GM18951 (cell line): ENCODE measurements at regions not wholly inside any gene's neighbourhood (a gene's known extent, or its start where the extent isn't known, plus 50 kb on each side); places are given as distances from the start of the nearest gene placed in this dataset.

Experiments
- POLR2A ChIP-seq: IDR thresholded peaks from 4 replicates; pipeline ENCODE4 v1.6.1; 2011; ENCODE audit warnings: mild to moderate bottlenecking; ENCODE audit not compliant: insufficient read length, insufficient read depth; ENCODE audit errors: extremely low read depth
- in situ Hi-C: fragments of 300-500 bp; cut with MboI; formaldehyde crosslinking; loops from one replicate; pipeline ENCODE4 v1.12.0; 2022; ENCODE audit warnings: low sequenced_read_pairs, mixed read lengths, inconsistent platforms; ENCODE audit not compliant: unreplicated experiment

DNA sequence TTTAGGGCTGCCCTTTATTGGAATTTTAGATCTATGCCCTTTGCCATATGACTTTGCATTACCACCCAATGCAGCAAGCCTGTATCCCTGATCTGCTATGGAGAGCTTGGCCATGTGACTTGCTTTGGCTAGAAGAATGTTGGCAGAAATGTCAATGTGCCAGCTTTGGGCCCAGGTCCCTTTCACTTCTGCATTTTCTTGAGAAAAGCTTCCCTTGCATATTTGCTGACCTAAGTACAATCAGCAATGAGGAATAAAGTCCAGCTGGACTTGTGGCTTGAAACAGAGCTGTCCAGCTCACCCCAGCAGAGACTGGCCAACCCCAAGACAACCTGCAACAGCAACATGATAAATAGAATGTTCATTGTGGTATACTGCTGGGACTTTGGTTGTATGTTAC lies 135.9 kb downstream of the PAH start:
- in situ Hi-C loops = no loop called here
- TF ChIP-seq POLR2A = no peak

DNA sequence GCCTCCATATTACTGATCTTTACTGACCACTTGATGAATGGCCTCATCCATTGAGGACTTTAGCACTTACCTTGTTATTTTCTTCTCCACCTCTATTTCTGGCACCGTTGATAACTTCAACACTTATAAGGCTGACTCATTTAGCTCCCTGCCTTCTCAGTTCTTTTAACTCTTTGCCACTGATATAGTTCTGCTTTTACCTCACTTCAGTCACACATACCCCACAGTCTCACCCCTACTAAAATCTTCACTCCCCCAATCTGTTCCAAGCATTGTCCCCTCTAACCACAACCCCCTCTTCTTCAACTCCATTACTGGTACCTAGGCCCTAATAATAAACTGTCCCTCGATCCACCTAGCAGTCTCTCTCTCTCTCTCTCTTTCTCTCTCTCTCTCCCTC lies 141.0 kb downstream of the PAH start:
- TF ChIP-seq POLR2A = no peak
- in situ Hi-C loops = no loop called here

DNA sequence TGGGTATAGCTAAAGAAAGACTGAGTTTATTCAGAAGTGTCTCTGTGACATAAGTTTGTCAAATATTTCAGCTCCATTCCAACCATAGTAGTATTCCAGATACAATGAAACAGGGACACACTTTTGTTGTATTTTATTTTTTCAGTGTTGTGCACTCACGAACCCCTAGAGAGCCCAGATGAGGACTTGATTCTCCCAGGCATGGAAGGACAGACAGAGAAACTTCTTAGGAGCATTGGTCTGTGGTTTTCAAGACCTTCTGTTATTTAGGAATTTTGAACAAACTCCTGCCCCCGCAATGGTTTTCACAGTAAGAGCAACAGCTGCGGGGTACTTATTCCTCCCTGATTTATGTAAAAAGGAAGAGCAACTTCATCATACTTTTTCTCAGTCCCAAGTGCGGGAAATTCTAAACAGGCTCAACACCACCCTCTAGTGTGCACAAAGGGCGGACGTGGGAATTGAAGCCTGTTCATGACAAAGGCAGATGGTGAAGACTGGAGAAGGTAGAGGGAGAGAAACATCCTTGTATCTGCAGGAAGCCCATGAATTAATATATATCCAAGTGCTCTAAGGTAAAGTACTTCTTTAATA lies 147.6 kb downstream of the PAH start:
- in situ Hi-C loops = no loop called here

DNA sequence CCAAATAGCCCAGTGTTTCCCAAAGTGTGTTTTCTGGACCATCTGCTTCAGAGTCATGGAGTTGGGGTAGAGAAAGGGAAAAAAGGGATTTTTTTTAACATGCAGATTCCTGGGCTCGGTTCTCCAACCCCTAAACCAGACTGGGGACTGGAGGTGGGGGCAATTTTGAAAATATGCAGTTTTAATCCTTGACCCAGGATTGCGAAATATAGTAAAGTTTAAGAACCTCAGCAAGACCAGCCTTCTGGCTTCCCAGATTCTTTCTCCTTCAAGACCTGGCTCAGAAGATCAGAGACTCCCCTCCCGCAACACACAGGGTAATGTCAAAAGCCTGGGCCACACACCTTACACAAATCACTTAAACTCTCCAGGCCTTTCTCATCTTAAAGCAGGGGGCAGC lies 150.1 kb downstream of the PAH start:
- in situ Hi-C loops = no loop called here
- TF ChIP-seq POLR2A = no peak

More for the DNA sequence above, 147.6 kb downstream of the PAH start:
- no peak for TF ChIP-seq POLR2A

DNA sequence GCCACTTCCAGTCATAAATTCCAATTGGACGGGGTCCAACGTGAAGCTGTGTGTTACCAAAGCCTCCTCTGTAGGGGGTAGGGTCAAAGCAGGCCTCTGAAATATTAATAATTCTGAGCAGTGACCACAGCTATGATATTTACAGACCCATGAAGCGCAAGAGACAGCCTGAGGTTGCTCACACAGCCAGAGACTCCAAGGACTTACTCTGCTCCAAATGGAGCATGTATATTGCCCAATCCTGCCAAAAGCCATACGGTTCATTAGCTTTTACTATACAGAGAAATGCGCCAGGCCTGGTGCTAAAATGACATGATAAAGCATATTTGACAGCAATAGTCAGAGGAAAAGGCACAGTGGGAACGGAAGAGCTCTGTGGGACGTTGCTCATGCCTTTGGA lies 151.3 kb downstream of the PAH start:
- no peak for TF ChIP-seq POLR2A
- in situ Hi-C loops = no loop called here

DNA sequence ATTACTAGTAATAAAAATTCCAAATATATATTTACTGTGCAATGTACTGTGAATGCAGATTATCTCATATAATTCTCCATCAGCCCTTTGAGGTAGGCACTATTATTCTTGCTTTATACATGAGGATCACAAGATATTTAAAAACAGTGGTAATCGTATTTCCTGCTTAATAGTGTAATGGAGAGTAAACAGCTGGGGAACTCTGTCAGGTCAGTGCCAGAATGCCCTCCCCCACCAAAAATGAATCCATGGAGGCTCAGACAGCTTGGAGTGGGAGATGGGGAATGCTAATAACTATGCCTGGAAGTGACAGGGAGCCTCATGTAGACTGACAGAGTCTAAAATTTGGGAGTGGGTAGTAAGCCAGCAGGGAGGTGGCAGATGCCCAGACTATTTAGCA lies 153.6 kb downstream of the PAH start:
- in situ Hi-C loops = no loop called here
- no peak for TF ChIP-seq POLR2A

DNA sequence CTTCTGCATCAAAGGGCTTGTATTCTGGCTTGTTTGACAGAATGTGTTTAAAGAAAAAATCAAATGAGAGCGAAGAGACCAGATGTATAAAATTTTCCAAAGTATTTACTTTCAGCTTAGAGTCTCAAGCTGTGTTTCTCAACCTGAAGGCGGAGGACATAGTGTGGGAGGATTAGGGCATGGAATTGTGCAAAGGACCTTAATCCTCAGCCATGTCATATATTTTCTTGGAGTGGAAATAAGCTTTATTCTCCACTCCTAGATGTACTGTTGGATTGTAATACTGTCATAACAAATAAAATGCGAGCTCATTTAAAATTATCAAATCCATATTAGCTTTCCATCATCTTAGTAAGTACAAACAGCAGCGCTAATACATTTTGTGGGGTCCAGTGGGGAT lies 154.0 kb downstream of the PAH start:
- no peak for TF ChIP-seq POLR2A
- in situ Hi-C loops = no loop called here

DNA sequence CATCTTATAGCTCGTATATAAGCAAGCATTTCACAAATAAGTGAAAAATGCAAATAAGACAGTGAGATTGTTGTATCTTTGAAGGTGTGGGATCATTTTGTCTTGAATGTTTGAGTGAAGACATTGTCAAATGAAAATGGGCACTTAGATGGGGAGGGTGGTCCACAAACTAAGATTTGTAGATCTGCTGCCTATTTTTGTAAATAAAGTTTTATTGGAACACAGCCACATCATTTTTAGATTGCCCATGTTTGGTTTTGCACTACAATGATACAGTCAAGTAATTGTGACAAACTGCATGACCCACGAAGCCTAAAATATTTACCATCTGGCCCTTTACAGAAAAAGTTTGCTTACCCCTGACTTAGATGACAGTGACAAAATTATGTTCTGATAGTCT lies 156.7 kb downstream of the PAH start:
- no peak for TF ChIP-seq POLR2A
- in situ Hi-C loops = no loop called here

DNA sequence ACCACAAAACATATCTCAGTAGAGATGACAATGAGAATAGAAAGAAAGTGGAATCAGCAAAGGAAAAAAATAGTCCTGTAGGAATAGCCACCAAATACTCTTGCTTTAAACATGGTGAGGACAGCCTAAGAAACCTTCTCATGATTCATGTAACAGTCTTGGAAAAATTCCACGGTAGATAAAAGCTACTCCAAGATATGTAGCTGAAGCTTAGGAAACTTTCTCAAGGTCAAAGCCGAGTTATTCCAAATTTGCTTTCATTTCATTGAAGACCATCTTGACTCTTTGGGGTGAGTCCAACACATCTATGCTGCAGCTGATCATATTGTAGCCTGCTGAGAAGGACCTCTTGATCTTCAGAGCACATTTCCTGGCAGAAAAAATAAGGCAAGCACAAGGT lies 157.6 kb downstream of the PAH start:
- in situ Hi-C loops = no loop called here
- no peak for TF ChIP-seq POLR2A

DNA sequence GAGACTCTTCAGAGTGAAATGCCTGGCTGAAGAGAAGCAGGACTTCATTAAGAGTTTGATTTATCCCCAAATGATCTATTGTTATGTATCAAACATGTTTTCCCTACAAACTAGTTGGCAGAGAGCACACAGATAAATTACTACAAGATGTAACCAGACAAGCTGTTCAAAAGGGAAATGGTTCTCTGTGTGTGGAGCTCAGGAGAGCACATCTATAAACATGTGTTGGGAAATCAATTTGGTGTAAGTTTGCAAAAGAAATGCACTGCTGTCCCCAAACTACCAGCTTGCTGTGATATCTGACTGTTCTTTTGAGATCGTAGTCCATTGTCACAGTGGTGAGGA lies 159.2 kb downstream of the PAH start:
- TF ChIP-seq POLR2A = no peak
- in situ Hi-C loops = no loop called here

DNA sequence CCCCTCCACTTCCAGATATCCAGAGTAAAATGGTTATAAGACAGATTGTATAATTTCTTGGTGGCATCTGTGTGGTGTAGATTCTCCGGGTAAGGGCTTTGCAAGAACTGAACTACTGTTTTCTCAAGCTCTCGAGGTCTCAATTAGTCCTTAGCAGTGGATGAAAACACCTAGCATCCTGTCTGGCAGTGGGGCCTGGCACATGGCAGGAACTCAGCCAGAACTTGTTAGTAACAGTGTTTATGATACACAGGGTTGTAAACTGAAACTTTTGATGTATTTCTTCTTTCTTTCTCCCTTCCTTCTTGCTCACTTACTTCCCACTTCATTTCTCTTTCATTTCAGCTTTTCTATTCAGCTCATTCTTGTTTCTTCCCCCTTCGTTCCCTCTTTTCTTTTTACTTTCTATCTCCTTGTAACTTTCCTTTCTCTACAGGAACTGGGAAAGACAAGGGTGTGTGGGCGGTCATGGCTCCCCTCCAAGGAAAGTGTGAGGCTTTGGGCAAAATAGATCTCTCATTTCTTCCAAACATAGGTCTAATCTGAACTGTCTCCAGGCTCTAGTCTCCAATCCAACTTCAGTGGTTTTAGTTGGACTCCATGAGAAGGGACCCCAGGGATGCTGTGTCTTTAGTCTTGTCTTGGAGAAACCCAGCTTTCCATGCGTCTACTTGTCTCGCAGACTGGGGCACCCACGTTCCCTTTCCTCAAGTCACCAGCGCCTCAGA lies 159.7 kb downstream of the PAH start:
- no peak for TF ChIP-seq POLR2A
- in situ Hi-C loops = no loop called here

DNA sequence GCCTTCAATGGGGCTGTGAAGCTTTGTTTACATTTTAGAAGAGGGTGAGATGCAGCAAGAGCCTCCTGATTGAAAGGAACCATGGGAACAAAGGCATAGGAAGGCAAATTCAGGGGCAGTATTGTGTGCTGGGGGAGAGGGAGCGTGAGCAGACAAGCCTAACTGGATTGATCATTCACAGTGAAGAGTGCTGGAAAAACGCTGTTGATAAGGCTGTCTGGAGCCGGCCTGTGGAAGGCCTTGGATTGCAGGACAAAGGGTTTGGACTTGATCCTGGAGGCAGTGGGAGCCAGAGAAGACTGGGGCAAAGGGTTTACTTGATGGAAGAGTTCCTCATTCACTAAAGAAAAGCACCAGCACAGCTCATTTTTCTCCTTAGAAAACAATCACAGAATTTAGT lies 160.5 kb downstream of the PAH start:
- in situ Hi-C loops = no loop called here

DNA sequence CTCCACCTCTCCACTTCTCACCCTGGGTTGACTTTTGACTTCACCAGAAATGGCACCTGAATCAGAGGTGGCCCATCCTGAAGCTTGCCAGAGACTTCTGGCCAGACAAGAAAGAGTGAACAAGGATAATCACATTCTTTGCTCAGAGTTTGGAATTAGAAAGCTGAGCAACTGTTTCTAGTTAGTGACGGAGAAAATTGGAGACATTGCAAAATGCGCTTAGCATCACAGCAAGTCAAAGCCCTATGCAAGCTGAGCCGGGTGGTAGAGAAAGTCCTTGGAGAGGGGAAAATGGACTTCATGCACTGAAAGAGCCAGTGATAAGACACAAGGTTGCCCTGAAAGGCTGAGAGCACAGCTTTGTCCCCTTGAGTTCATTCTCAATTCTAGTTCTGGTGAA lies 161.8 kb downstream of the PAH start:
- no peak for TF ChIP-seq POLR2A
- in situ Hi-C loops = no loop called here

More for the DNA sequence above, 160.5 kb downstream of the PAH start:
- TF ChIP-seq POLR2A = no peak

DNA sequence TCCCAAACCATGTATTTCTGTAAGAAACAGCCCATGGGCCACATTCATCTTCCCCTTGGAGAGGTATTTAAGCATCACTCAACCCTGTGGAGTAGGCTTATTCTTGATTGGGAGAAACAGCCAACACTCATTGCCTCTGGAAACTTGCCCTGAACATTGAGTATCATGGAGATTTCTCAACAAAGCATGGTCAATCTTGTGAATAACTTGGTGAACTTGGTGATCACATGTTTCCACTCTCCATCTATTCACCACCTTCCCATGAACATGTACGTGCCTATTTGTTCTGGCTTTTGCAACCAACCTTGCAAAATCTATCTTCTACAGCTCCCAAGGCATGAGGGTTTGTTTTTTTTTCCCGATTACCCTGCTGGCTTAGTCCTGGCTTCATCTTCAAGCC lies 163.2 kb downstream of the PAH start:
- no peak for TF ChIP-seq POLR2A
- in situ Hi-C loops = no loop called here
